ENCODE measurements at regions not wholly inside any gene's neighbourhood (a gene's known extent, or its start where the extent isn't known, plus 50 kb on each side); places are given as distances from the start of the nearest gene placed in this dataset.
"Not testable (repeated sequence)": the region's sequence is repeated elsewhere in the genome, so short reads cannot be mapped to it uniquely, and the experiment has no call there.

DNA sequence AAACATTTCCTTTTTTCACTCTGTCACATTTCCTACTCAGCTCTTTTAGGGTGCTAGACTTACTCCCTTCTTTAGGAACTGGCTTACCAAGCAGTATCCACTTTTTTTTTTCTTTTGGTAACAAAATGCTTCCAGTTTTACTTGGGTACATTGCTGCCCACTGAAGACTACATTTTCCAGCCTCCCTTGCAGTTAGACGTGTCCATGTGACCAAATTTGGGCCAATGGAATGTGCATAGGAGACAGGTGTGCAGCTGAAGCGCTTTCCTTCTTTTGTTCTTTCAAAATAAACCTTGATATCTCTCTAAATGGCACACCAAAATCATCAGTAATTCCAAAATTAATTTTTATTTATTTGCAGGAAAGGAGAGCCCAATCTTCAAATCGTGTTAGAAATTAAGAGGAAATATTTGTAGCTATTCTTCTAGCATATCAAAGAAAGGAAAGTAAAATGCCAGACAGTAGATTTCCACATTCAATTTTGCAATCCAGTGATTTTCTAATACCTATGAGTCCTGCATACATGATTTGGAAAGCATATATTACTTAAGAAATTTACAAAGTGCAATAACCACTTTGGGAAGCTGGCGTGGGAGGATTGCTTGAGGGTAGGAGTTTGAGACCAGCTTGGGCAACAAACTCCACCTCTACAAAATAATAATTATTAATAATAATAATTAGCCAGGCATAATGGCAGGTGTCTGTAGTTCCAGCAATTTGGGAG is 422.0 kb upstream of the FRG2C start:
- DNase-seq (ENCODE audit: low spot score): no peak

DNA sequence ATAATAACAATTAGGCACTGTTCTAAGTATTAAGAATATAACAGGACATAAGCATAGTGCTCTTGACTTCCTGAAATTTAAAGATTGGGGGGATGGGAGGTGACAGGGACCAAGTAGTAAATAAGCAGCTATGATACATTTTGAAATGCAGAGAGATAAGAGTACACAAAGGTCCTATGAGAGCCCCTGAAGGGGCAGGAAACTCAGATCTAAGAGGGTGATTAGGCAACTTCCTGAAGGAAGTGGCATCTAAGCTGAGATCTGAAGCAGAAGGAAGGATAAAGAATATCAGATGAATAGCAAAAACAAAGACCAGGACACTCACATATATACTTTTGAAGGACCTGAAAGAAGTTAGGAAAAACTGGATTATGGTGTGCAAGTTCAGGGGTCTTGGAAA is 415.2 kb upstream of the FRG2C start:
- DNase-seq (ENCODE audit: low spot score): no peak

GRCh38 chr3:75254685-75255084 is 409.4 kb upstream of the FRG2C start:
- DNase-seq (ENCODE audit: low spot score): no peak

DNA sequence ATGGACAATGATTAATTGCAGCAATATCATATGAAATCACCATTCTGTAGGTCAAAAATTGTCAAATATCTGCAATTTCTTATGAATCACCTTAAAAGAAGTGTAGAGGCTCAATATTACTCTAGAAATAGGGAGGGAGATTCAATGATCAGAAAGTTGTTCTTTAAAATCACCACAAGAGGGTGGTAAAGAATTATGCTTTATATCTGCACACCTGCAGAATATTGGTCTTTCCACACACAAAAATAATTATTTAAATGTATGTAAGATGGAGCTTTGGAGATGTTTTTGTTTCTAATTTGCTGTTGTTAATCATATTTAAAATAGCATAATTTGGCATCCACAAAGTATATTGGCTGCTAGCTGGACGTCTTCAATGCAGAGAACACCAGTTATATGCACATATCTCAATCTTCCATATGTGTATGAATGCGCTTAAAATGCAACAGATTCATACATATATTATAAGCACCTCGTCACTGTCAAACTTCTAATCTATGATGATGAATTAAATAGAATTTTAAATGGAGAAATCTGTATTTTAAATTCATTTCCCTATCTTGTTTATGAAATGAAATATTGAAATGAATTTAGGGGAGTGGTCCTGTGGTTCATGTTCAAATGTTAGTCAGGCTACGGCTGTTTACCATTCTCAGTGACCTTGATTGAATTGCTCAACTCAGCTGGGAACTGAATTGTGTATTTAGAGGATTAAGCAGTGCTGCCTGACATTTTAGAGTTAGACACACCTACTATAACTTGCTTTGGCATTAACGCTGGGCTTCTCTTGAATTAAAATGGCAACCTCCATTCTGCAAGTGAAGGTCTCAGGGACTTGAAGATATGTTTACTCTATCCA is 405.1 kb upstream of the FRG2C start:
- peak; percentile 8 for DNase-seq (ENCODE audit: low spot score)

DNA sequence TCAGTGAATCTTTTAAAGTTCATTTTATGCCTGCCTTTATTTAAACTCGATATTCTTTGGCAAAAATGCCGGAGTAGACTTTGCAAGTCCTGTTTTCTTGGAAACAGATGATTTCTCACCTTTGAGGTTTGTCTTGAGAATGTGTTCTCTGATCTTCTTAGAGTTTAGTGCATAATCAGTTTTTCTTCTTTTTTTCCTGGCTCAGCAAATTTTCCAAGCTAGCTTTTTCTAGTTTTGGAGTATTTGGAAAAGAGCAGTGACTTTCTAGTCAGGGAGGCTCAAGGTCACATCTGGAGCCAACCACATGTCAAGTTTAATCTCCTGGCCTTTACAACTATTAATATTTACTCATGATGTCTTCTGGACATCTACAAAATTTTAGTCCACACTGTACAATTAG is 403.2 kb upstream of the FRG2C start:
- not testable (repeated sequence) for DNase-seq (ENCODE audit: low spot score)

GRCh38 chr3:75262661-75263060 is 401.5 kb upstream of the FRG2C start:
- no peak for DNase-seq (ENCODE audit: low spot score)

- no peak for DNase-seq (ENCODE audit: low spot score)
Measured at GRCh38 chr3:75265897-75266296, 398.2 kb upstream of the FRG2C start.

DNA sequence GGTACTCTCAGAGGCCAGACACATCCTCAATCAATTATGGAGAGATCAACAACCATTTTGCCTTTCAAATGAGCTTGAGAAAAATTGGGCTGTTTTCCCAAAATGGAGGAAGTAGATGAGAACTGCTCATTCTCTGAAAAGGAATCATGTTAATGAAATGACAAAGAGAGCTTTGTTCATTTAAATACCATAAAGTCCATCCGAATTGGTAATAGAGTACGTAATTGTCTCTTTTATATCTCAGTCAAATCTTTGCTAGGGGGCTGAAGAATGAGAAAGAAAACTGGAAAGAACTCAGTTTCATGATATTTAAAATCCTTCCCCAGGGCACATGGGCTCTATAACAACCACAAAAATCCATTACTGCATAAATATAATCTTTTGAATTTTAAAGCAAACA is 395.6 kb upstream of the FRG2C start:
- not testable (repeated sequence) for DNase-seq (ENCODE audit: low spot score)

DNA sequence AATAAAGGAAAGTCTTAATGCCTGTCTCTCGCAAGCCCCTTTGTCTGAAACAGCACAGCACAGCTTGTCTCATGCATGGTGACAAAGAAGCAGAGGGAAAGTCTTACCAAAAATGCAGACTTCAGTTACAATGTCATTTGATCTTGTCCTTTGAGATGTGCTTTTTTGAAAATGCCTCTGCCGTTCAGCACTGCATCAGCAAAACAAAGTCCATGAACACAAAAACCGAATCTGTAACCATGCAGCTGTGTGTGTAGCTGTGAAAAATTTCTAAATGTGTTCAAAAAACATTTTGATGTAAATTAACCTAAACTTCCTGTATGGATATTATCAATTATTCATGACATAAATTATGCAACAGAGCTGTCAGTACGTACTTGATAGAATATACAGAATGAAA is 391.9 kb upstream of the FRG2C start:
- not testable (repeated sequence) for DNase-seq (ENCODE audit: low spot score)

- DNase-seq (ENCODE audit: low spot score): peak; percentile 53
Measured at GRCh38 chr3:75272691-75273090, 391.4 kb upstream of the FRG2C start.

GRCh38 chr3:75285531-75286148 is 378.5 kb upstream of the FRG2C start:
- DNase-seq (ENCODE audit: low spot score): peak; percentile 71

GRCh38 chr3:75288972-75289574 is 375.1 kb upstream of the FRG2C start:
- DNase-seq (ENCODE audit: low spot score): not testable (repeated sequence)

- DNase-seq (ENCODE audit: low spot score): peak; percentile 80
Measured at GRCh38 chr3:75294124-75294523, 370.0 kb upstream of the FRG2C start.

DNA sequence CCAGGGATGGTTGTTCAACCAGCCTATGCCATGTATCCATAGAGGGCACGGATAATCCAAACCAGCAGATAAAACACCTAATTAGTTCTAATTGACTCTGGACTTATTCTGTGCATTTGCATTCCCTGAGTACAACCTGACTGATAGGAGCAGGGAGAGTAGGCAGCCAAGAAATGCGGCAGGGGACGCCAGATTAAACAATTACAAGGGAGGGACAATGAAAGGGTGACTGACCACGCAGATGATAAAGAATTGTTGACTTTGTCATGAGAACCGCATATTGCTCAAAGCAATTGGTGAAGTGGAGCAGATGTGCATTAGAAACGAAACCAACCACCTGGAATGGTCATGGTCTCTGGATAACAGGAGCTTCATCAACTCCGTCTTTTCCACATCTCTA is 369.1 kb upstream of the FRG2C start:
- DNase-seq (ENCODE audit: low spot score): no peak

DNA sequence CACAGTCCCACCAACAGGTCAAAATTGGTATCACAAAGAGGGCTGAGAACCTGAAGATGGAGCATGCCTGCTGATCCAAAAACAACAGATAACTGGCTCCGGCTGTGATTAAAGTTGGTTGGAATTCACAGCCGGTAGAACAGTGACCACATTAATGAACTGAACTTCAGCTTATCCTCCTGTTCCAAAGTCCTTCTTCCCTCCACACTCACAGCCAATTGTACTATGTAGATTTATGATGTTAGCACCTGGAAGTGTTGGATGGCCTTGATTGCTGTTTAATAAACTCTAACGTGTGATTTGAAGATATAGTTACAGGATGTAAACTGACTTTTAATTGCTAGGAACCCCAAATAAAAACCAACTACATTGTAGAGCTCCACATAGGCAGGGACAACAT is 367.3 kb upstream of the FRG2C start:
- DNase-seq (ENCODE audit: low spot score): no peak

- DNase-seq (ENCODE audit: low spot score): no peak
Measured at GRCh38 chr3:75300606-75301005, 363.5 kb upstream of the FRG2C start.

GRCh38 chr3:75301050-75301449 is 363.1 kb upstream of the FRG2C start:
- not testable (repeated sequence) for DNase-seq (ENCODE audit: low spot score)

DNA sequence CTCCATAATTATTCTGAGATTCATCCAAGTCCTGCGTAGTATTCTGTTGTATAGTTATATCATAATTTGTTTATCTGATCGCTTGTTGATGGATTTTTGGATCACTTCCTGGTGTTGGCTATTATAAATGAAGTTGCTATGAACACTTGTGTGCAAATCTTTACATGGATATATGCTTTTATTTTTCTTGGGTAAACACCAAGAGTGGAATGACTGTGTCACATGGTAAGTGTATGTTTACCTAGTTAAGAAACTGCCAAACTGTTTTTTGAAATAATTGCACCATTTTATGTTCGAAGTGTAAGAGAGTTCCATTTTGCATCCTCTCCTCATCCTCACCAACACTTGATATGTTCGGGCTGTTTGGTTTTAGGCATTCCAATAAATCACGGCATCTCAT is 360.4 kb upstream of the FRG2C start:
- DNase-seq (ENCODE audit: low spot score): no peak

- DNase-seq (ENCODE audit: low spot score): no peak
Measured at GRCh38 chr3:75305901-75306300, 358.2 kb upstream of the FRG2C start.

GRCh38 chr3:75311306-75311705 is 352.8 kb upstream of the FRG2C start:
- not testable (repeated sequence) for DNase-seq (ENCODE audit: low spot score)

DNA sequence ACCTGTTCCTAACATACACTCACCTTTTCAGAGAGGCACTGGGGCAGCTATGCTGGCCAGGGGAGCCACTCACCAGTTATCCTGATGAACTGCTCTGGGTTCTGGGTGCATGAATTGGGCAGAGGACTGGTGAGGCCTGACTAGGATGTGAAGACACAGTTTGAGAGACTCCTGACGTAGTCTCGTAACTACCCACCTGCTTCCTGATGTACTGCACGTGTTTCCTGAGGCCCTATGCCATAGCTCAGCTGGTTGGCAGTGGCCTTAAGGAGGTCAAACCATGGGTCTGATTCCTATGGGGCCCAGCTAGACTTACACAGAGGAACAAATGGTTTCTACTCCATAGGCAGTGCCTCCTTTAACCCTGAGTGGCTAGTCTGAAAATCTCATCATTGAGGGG is 351.7 kb upstream of the FRG2C start:
- DNase-seq (ENCODE audit: low spot score): not testable (repeated sequence)

DNA sequence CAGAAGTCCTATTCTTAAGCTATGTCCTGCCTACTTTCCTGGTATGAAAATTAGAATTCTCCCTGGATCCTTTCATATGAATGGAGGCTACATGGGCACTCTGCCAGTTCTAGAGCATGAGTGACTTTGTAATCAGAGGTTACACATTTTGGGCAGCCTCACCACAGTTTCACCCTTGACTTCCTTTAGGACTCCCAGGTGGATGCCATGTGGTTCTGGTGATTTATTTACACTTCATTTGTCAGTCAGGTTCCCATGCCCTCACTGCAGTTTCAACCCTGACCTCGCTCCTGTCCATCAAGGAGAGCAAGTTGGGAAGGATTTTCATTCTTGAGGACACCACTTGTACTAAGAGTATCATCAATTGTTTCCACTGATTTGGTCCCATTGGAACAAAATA is 344.4 kb upstream of the FRG2C start:
- not testable (repeated sequence) for DNase-seq (ENCODE audit: low spot score)

DNA sequence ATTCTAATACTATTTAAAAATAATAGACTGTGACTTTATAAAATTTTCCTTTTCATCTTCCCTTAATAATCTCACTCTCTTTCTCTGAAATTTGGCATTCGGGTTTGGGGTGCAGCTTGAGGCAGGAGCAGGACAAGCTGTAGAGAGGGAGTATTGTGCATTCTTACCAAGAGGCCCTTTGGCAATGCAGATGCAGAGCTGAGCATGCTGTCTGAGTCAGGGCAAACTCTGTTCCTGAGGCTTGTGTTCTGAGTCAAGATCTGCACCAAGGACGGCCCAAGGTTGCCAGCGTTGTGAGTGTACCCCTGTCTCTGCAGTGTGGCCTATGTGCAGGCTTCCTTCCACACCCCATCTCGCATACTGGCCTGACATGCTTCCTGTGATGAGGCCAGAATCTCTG is 343.8 kb upstream of the FRG2C start:
- DNase-seq (ENCODE audit: low spot score): no peak
